ENCODE measurements at regions not wholly inside any gene's neighbourhood (a gene's known extent, or its start where the extent isn't known, plus 50 kb on each side); places are given as distances from the start of the nearest gene placed in this dataset.

GRCh38 chr3:140761076-140761639 lies 83.3 kb downstream of the TRIM42 start:
- TF ChIP-seq CTCF (IDR thresholded peaks at IDR 0.05; ENCODE audit: insufficient read depth, low read length, poor library complexity, severe bottlenecking) (no peak), EZH2phosphoT487 (conservative IDR thresholded peaks at IDR 0.05; ENCODE audit: low read length) (no peak)

GRCh38 chr3:140762746-140763145 lies 84.9 kb downstream of the TRIM42 start:
- H3K9me3 ChIP-seq (ENCODE audit: insufficient read depth, low read length) = no peaks in the 10 kb centered on the region

More at GRCh38 chr3:140761076-140761639, 83.3 kb downstream of the TRIM42 start:
- no peaks in the 10 kb centered on the region for H3K27me3 ChIP-seq (ENCODE audit: low read length)
- H3K9ac ChIP-seq (ENCODE audit: low read length) = no peak overlapping the region
- H3K4me2 ChIP-seq (ENCODE audit: low read depth, low read length, poor library complexity, severe bottlenecking) = no peak overlapping the region
- no peak overlapping the region for H3K27ac ChIP-seq (ENCODE audit: low read depth, low read length)
- H3K9me2 ChIP-seq (replicated peaks; ENCODE audit: insufficient read depth, low read length) = no peaks in the 10 kb centered on the region
- H3K36me3 ChIP-seq (ENCODE audit: low read length) = no peaks in the 10 kb centered on the region
- H3F3A ChIP-seq (ENCODE audit: insufficient read depth) = no peaks in the 10 kb centered on the region
- no peak overlapping the region for H3K4me3 ChIP-seq (ENCODE audit: insufficient read depth, low read length, poor library complexity, severe bottlenecking)
- H4K20me1 ChIP-seq (ENCODE audit: low read depth, low read length) = no peaks in the 10 kb centered on the region
- H3K9me3 ChIP-seq (ENCODE audit: insufficient read depth, low read length) = no peaks in the 10 kb centered on the region
- H3K79me2 ChIP-seq (ENCODE audit: insufficient read depth, low read length) = no peaks in the 10 kb centered on the region
- H2AFZ ChIP-seq (ENCODE audit: low read depth, low read length, severe bottlenecking) = no peak overlapping the region

DNA sequence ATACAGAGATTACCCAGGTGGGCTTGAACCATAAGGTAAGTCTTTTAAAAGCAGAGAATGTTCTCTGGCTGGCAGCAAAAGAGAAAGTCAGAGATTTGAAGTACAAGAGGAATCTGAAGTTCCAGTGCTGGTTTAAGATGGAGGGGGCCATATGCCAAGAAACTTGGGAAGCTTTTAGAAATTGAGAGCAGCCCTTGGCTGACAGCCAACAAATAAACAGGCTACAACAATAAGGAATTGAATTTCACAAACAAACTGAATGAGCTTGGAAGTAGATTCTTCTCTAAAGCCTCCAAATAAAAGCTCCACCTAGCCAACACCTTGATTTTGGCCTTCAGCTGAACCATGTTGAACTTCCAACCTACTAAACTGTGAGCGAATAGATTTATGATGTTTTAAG lies 85.7 kb downstream of the TRIM42 start:
- H3K27me3 ChIP-seq (ENCODE audit: low read length) = no peaks in the 10 kb centered on the region
- no peaks in the 10 kb centered on the region for H3F3A ChIP-seq (ENCODE audit: insufficient read depth)
- H4K20me1 ChIP-seq (ENCODE audit: low read depth, low read length) = no peaks in the 10 kb centered on the region
- H2AFZ ChIP-seq (ENCODE audit: low read depth, low read length, severe bottlenecking) = no peak overlapping the region
- H3K36me3 ChIP-seq (ENCODE audit: low read length) = no peaks in the 10 kb centered on the region
- no peak overlapping the region for H3K4me3 ChIP-seq (ENCODE audit: insufficient read depth, low read length, poor library complexity, severe bottlenecking)
- no peak overlapping the region for H3K4me2 ChIP-seq (ENCODE audit: low read depth, low read length, poor library complexity, severe bottlenecking)
- no peaks in the 10 kb centered on the region for H3K9me2 ChIP-seq (replicated peaks; ENCODE audit: insufficient read depth, low read length)
- no peaks in the 10 kb centered on the region for H3K9me3 ChIP-seq (ENCODE audit: insufficient read depth, low read length)
- TF ChIP-seq EZH2phosphoT487 (conservative IDR thresholded peaks at IDR 0.05; ENCODE audit: low read length) = no peak
- TF ChIP-seq CTCF (IDR thresholded peaks at IDR 0.05; ENCODE audit: insufficient read depth, low read length, poor library complexity, severe bottlenecking) = no peak
- no peaks in the 10 kb centered on the region for H3K79me2 ChIP-seq (ENCODE audit: insufficient read depth, low read length)
- no peak overlapping the region for H3K27ac ChIP-seq (ENCODE audit: low read depth, low read length)
- no peak overlapping the region for H3K9ac ChIP-seq (ENCODE audit: low read length)

More at GRCh38 chr3:140762746-140763145, 84.9 kb downstream of the TRIM42 start:
- no peak overlapping the region for H2AFZ ChIP-seq (ENCODE audit: low read depth, low read length, severe bottlenecking)
- H3K79me2 ChIP-seq (ENCODE audit: insufficient read depth, low read length) = no peaks in the 10 kb centered on the region
- H3K36me3 ChIP-seq (ENCODE audit: low read length) = no peaks in the 10 kb centered on the region
- no peak overlapping the region for H3K9ac ChIP-seq (ENCODE audit: low read length)
- no peak overlapping the region for H3K4me3 ChIP-seq (ENCODE audit: insufficient read depth, low read length, poor library complexity, severe bottlenecking)
- H3F3A ChIP-seq (ENCODE audit: insufficient read depth) = no peaks in the 10 kb centered on the region
- no peaks in the 10 kb centered on the region for H4K20me1 ChIP-seq (ENCODE audit: low read depth, low read length)
- H3K4me2 ChIP-seq (ENCODE audit: low read depth, low read length, poor library complexity, severe bottlenecking) = no peak overlapping the region
- TF ChIP-seq EZH2phosphoT487 (conservative IDR thresholded peaks at IDR 0.05; ENCODE audit: low read length) (no peak), CTCF (IDR thresholded peaks at IDR 0.05; ENCODE audit: insufficient read depth, low read length, poor library complexity, severe bottlenecking) (no peak)
- no peak overlapping the region for H3K27ac ChIP-seq (ENCODE audit: low read depth, low read length)
- H3K27me3 ChIP-seq (ENCODE audit: low read length) = no peaks in the 10 kb centered on the region
- no peaks in the 10 kb centered on the region for H3K9me2 ChIP-seq (replicated peaks; ENCODE audit: insufficient read depth, low read length)

All from SU-DHL-6 (cell line).